ENCODE measurements at regions not wholly inside any gene's neighbourhood (a gene's known extent, or its start where the extent isn't known, plus 50 kb on each side); places are given as distances from the start of the nearest gene placed in this dataset.
"Not testable (repeated sequence)": the region's sequence is repeated elsewhere in the genome, so short reads cannot be mapped to it uniquely, and the experiment has no call there.

- no peaks in the 10 kb centered on the region for H3K79me2 ChIP-seq (ENCODE audit: low read length)
- H3K4me1 ChIP-seq (ENCODE audit: low read length): no peaks in the 10 kb centered on the region
- no peak overlapping the region for H2AFZ ChIP-seq (ENCODE audit: low read length)
- H4K20me1 ChIP-seq (ENCODE audit: insufficient read depth, low read length): no peaks in the 10 kb centered on the region
- no peak for DNase-seq
- TF ChIP-seq EZH2 (optimal IDR thresholded peaks at IDR 0.05; ENCODE audit: low read depth, low read length): no peak
- no peak for TF ChIP-seq EZH2phosphoT487 (IDR thresholded peaks at IDR 0.05; ENCODE audit: low read length)
- TF ChIP-seq CTCF (IDR thresholded peaks at IDR 0.05; ENCODE audit: low read length): no peak
- no peaks in the 10 kb centered on the region for H3K27me3 ChIP-seq (replicated peaks; ENCODE audit: insufficient read depth, low read length)
- no peaks in the 10 kb centered on the region for H3K36me3 ChIP-seq (replicated peaks; ENCODE audit: insufficient read depth, low read length)
- H3F3A ChIP-seq (ENCODE audit: insufficient read depth, low read length): no peaks in the 10 kb centered on the region
- H3K4me3 ChIP-seq (ENCODE audit: low read length): no peak overlapping the region
- no peaks in the 10 kb centered on the region for H3K9me3 ChIP-seq (replicated peaks; ENCODE audit: insufficient read depth, low read length)
- H3K27ac ChIP-seq (ENCODE audit: low read length): no peak overlapping the region
- no peak overlapping the region for H3K4me2 ChIP-seq (ENCODE audit: low read depth, low read length)
- no peaks in the 10 kb centered on the region for H3K9me2 ChIP-seq (replicated peaks; ENCODE audit: insufficient read depth, low read length)
- no peak overlapping the region for H3K9ac ChIP-seq (ENCODE audit: low read length)
Measured at GRCh38 chr3:117871934-117872333, 1162.4 kb downstream of the TUSC7 start.

- H2AFZ ChIP-seq (ENCODE audit: low read length); H3F3A ChIP-seq (ENCODE audit: insufficient read depth, low read length); H3K27ac ChIP-seq (ENCODE audit: low read length); H3K27me3 ChIP-seq (replicated peaks; ENCODE audit: insufficient read depth, low read length); H3K9ac ChIP-seq (ENCODE audit: low read length); H3K4me1 ChIP-seq (ENCODE audit: low read length); H3K79me2 ChIP-seq (ENCODE audit: low read length); H3K36me3 ChIP-seq (replicated peaks; ENCODE audit: insufficient read depth, low read length); H3K9me3 ChIP-seq (replicated peaks; ENCODE audit: insufficient read depth, low read length); H3K9me2 ChIP-seq (replicated peaks; ENCODE audit: insufficient read depth, low read length); H4K20me1 ChIP-seq (ENCODE audit: insufficient read depth, low read length); H3K4me3 ChIP-seq (ENCODE audit: low read length); H3K4me2 ChIP-seq (ENCODE audit: low read depth, low read length); DNase-seq: not testable (repeated sequence)
Measured at GRCh38 chr3:117872594-117873248, 1161.9 kb downstream of the IGSF11 start.

GRCh38 chr3:117873249-117873600 lies 1161.4 kb downstream of the IGSF11 start:
- Histone ChIP-seq H3K9me3 (replicated peaks; ENCODE audit: insufficient read depth, low read length) (no peaks in the 10 kb centered on the region), H3K9me2 (replicated peaks; ENCODE audit: insufficient read depth, low read length) (no peaks in the 10 kb centered on the region), H2AFZ (ENCODE audit: low read length) (no peak overlapping the region), H3K79me2 (ENCODE audit: low read length) (no peaks in the 10 kb centered on the region), H3F3A (ENCODE audit: insufficient read depth, low read length) (no peaks in the 10 kb centered on the region), H3K4me1 (ENCODE audit: low read length) (no peaks in the 10 kb centered on the region), H3K9ac (ENCODE audit: low read length) (no peak overlapping the region), H3K27me3 (replicated peaks; ENCODE audit: insufficient read depth, low read length) (no peaks in the 10 kb centered on the region), H3K36me3 (replicated peaks; ENCODE audit: insufficient read depth, low read length) (no peaks in the 10 kb centered on the region), H3K27ac (ENCODE audit: low read length) (no peak overlapping the region), H3K4me2 (ENCODE audit: low read depth, low read length) (no peak overlapping the region), H4K20me1 (ENCODE audit: insufficient read depth, low read length) (no peaks in the 10 kb centered on the region), H3K4me3 (ENCODE audit: low read length) (no peak overlapping the region)
- no peak for TF ChIP-seq CTCF (IDR thresholded peaks at IDR 0.05; ENCODE audit: low read length)
- no peak for TF ChIP-seq EZH2 (optimal IDR thresholded peaks at IDR 0.05; ENCODE audit: low read depth, low read length)
- TF ChIP-seq EZH2phosphoT487 (IDR thresholded peaks at IDR 0.05; ENCODE audit: low read length): no peak
- DNase-seq: no peak

GRCh38 chr3:117874028-117874690 lies 1160.5 kb downstream of the IGSF11 start:
- Histone ChIP-seq H3K79me2 (ENCODE audit: low read length) (no peaks in the 10 kb centered on the region), H3K4me3 (ENCODE audit: low read length) (no peak overlapping the region), H3K9ac (ENCODE audit: low read length) (no peak overlapping the region), H3K4me1 (ENCODE audit: low read length) (0 out of 2 replicates have a peak, but pooled peaks cover 2% of the 10 kb centered on the region), H3K36me3 (replicated peaks; ENCODE audit: insufficient read depth, low read length) (no peaks in the 10 kb centered on the region), H4K20me1 (ENCODE audit: insufficient read depth, low read length) (no peaks in the 10 kb centered on the region), H3K27me3 (replicated peaks; ENCODE audit: insufficient read depth, low read length) (no peaks in the 10 kb centered on the region), H3F3A (ENCODE audit: insufficient read depth, low read length) (no peaks in the 10 kb centered on the region), H2AFZ (ENCODE audit: low read length) (no peak overlapping the region), H3K9me3 (replicated peaks; ENCODE audit: insufficient read depth, low read length) (no peaks in the 10 kb centered on the region), H3K9me2 (replicated peaks; ENCODE audit: insufficient read depth, low read length) (no peaks in the 10 kb centered on the region), H3K27ac (ENCODE audit: low read length) (no peak overlapping the region), H3K4me2 (ENCODE audit: low read depth, low read length) (no peak overlapping the region)
- no peak for TF ChIP-seq EZH2 (optimal IDR thresholded peaks at IDR 0.05; ENCODE audit: low read depth, low read length)
- no peak for TF ChIP-seq CTCF (IDR thresholded peaks at IDR 0.05; ENCODE audit: low read length)
- no peak for TF ChIP-seq EZH2phosphoT487 (IDR thresholded peaks at IDR 0.05; ENCODE audit: low read length)
- no peak for DNase-seq

Measured in MM.1S (cell line).